ENCODE measurements at regions not wholly inside any gene's neighbourhood (a gene's known extent, or its start where the extent isn't known, plus 50 kb on each side); places are given as distances from the start of the nearest gene placed in this dataset.
"Not testable (repeated sequence)": the region's sequence is repeated elsewhere in the genome, so short reads cannot be mapped to it uniquely, and the experiment has no call there.

GRCh38 chr18:14415806-14416205 is 127.6 kb downstream of the POTEC start:
- peak; percentile 71 for TF ChIP-seq CTCF (conservative IDR thresholded peaks at IDR 0.05; ENCODE audit: low read length)
- not testable (repeated sequence) for TF ChIP-seq EZH2phosphoT487 (IDR thresholded peaks at IDR 0.05; ENCODE audit: borderline replicate concordance, low read depth, low read length)
